Sigmoid colon (tissue), 6 donors: ENCODE measurements at regions not wholly inside any gene's neighbourhood (a gene's known extent, or its start where the extent isn't known, plus 50 kb on each side); places are given as distances from the start of the nearest gene placed in this dataset.

Source experiments
- DNase-seq: peaks from one replicate; pipeline ENCODE4 v3.0.0-alpha.2; 2019
- H3K27ac ChIP-seq, 4 donors: fragments of 200-600 bp; sonication (generic); one replicate each; pipeline ENCODE4 v1.5.1; 2016 to 2019; ENCODE audit warnings: mild to moderate bottlenecking in 1 of 4
- H3K27me3 ChIP-seq, 3 donors: fragments of 200-600 bp; sonication (generic); one replicate each; pipeline ENCODE4 v1.5.1; 2019; ENCODE audit warnings: mild to moderate bottlenecking in 1 of 3
- H3K36me3 ChIP-seq, 4 donors: fragments of 200-600 bp; sonication (generic); one replicate each; pipeline ENCODE4 v1.5.1; 2016 to 2019
- H3K4me1 ChIP-seq, 4 donors: fragments of 200-600 bp; sonication (generic); one replicate each; pipeline ENCODE4 v1.5.1; 2017 to 2019
- H3K4me3 ChIP-seq, 4 donors: fragments of 200-600 bp; sonication (generic); one replicate each; pipeline ENCODE4 v1.5.1; 2017 to 2019; ENCODE audit warnings: mild to moderate bottlenecking in 2 of 4, moderate library complexity in 1 of 4
- H3K9me3 ChIP-seq, 4 donors: fragments of 200-600 bp in 3 of 4; sonication (generic) in 3 of 4; one replicate each; pipeline versions ENCODE4 v1.5.1 to v1.6.1; 2013 to 2019
- EP300 ChIP-seq, 4 donors: sonication (generic); formaldehyde crosslinking; IDR thresholded peaks; one replicate each; pipeline ENCODE4 v1.6.1; 2017; ENCODE audit warnings: antibody characterized with exemption in 4 of 4
- POLR2A ChIP-seq, 2 donors: fragments of 450-650 bp; IDR thresholded peaks; one replicate each; pipeline ENCODE4 v1.6.1; 2016; ENCODE audit warnings: antibody characterized with exemption in 2 of 2, mild to moderate bottlenecking in 2 of 2, moderate library complexity in 2 of 2
- POLR2AphosphoS5 ChIP-seq, 4 donors: sonication (generic); formaldehyde crosslinking; IDR thresholded peaks; one replicate each; pipeline ENCODE4 v1.6.1; 2017; ENCODE audit warnings: antibody characterized with exemption in 4 of 4
- WGBS, 2 donors: extraction: QIAGEN DNeasy Blood & Tissue Kit; methylation state at CpG; one replicate each; pipeline ENCODE4 v1.1.7; 2013; 5-methylcytosine and 5-hydroxymethylcytosine counted together
- intact Hi-C: fragments of 100-400 bp; cut with DNase I; formaldehyde crosslinking; loops from one replicate; pipeline ENCODE4 v1.15.1; 2023
- TF ChIP-seq, protein P1 (sequence below), 4 experiments: fragments of 450-650 bp in 3 of 4; fragments of 200-600 bp in 1 of 4; IDR thresholded peaks; one replicate each; pipeline ENCODE4 v1.5.1; 2016 to 2019; ENCODE audit warnings: antibody characterized with exemption in 4 of 4, mild to moderate bottlenecking in 3 of 4, moderate library complexity in 2 of 4
- donor health status: healthy with polysubstance abuse.
- donor health status: healthy.

DNA sequence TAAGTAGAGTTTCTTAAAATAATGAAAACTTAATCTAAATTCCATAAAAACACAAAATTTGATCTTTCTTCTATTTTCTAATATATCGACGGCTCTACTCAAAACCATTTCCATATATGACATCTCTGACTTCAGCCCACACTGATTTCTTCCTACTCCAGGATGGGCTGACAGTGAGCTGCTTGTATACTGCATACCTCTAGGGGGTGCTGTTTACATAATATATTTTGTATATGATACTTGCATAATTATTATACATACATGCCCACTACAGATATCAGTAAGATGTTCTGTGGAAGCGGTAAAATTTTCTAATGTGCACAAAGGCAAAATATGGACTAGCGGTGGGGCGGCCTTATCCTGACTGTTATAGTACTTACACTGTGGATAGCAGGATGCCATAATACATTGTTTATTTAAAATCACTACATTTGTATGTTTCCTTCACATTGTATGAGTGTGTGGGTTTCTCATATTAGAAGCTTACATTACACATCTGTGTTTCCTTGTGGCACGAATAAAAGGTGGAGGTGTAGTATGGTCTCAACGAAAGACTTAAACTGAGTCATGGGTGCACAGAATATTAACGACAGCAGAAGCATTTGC lies 66.1 kb upstream of the NXPH2 start:
- no peak for DNase-seq
- intact Hi-C loops, result no loop called here
- TF ChIP-seq POLR2A (IDR thresholded peaks at IDR 0.05) (no peak), POLR2AphosphoS5 (IDR thresholded peaks at IDR 0.05) (no peak)
- TF ChIP-seq, protein P1, sequence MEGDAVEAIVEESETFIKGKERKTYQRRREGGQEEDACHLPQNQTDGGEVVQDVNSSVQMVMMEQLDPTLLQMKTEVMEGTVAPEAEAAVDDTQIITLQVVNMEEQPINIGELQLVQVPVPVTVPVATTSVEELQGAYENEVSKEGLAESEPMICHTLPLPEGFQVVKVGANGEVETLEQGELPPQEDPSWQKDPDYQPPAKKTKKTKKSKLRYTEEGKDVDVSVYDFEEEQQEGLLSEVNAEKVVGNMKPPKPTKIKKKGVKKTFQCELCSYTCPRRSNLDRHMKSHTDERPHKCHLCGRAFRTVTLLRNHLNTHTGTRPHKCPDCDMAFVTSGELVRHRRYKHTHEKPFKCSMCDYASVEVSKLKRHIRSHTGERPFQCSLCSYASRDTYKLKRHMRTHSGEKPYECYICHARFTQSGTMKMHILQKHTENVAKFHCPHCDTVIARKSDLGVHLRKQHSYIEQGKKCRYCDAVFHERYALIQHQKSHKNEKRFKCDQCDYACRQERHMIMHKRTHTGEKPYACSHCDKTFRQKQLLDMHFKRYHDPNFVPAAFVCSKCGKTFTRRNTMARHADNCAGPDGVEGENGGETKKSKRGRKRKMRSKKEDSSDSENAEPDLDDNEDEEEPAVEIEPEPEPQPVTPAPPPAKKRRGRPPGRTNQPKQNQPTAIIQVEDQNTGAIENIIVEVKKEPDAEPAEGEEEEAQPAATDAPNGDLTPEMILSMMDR (IDR thresholded peaks at IDR 0.05), result peak in 1 of 4 experiments; percentile 43
- H3K9me3 ChIP-seq, result no peaks in the 10 kb centered on the region
- H3K4me3 ChIP-seq, result no peak overlapping the region
- no peaks in the 10 kb centered on the region for H3K4me1 ChIP-seq
- H3K27ac ChIP-seq, result no peak overlapping the region
- 59 to 70% methylated on average over 8 of the region's 8 CpGs for WGBS, 2 donors
- no peaks in the 10 kb centered on the region for H3K36me3 ChIP-seq
- H3K27me3 ChIP-seq, result no peaks in the 10 kb centered on the region

DNA sequence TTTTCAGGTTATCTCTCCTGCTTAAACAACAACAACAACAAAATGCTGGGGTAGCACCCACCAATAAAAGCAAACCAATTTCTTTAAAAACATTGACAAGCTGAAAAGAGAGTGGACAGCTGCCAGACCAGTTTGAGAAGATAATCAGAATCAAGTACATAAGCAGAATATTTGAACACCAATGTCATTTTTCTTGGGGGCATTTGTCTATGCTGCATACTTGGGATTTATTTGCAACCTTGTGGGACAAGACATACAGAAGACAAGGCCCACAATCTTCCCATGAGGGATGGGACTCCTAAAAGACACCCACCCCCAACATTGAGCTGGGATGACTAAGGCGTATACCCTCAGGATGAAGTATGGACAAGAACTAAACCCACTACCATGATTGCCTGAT lies 62.2 kb upstream of the NXPH2 start:
- 93% methylated on average over 1 of the region's 1 CpG for WGBS, 2 donors
- intact Hi-C loops, result no loop called here
- no peak overlapping the region for H3K4me3 ChIP-seq
- no peak overlapping the region for H3K27ac ChIP-seq
- no peaks in the 10 kb centered on the region for H3K4me1 ChIP-seq
- TF ChIP-seq POLR2A (IDR thresholded peaks at IDR 0.05) (no peak), EP300 (IDR thresholded peaks at IDR 0.05) (no peak), POLR2AphosphoS5 (IDR thresholded peaks at IDR 0.05) (no peak)
- TF ChIP-seq, protein P1 (IDR thresholded peaks at IDR 0.05), result no peak
- no peaks in the 10 kb centered on the region for H3K9me3 ChIP-seq
- H3K27me3 ChIP-seq, result no peaks in the 10 kb centered on the region
- H3K36me3 ChIP-seq, result no peaks in the 10 kb centered on the region
- DNase-seq, result no peak

DNA sequence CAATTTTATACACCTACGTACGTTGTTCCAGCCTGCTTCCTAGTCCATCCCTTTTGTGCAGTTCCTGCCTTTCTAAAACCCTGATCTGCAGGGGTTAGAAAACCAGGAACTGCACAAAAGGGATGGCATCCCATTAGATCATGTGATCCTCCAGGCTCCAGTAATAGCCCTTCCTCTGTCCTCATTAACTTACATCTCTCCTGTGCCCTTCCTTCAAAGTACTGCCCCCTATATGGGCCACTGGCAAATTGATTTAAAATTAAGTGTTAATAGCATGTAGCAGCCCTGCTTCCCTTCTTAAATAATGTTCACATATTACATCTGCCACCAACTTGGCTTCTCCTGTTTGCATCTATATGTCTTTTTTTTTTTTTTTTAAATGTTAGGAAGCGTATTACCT lies 61.3 kb upstream of the NXPH2 start:
- H3K9me3 ChIP-seq, result no peaks in the 10 kb centered on the region
- intact Hi-C loops, result no loop called here
- no peak overlapping the region for H3K27ac ChIP-seq
- no peak overlapping the region for H3K4me3 ChIP-seq
- DNase-seq, result no peak
- 88 to 89% methylated on average over 3 of the region's 3 CpGs for WGBS, 2 donors
- no peaks in the 10 kb centered on the region for H3K36me3 ChIP-seq
- H3K27me3 ChIP-seq, result no peaks in the 10 kb centered on the region
- TF ChIP-seq, protein P1 (IDR thresholded peaks at IDR 0.05), result no peak
- TF ChIP-seq EP300 (IDR thresholded peaks at IDR 0.05) (no peak), POLR2A (IDR thresholded peaks at IDR 0.05) (no peak), POLR2AphosphoS5 (IDR thresholded peaks at IDR 0.05) (no peak)
- no peaks in the 10 kb centered on the region for H3K4me1 ChIP-seq

DNA sequence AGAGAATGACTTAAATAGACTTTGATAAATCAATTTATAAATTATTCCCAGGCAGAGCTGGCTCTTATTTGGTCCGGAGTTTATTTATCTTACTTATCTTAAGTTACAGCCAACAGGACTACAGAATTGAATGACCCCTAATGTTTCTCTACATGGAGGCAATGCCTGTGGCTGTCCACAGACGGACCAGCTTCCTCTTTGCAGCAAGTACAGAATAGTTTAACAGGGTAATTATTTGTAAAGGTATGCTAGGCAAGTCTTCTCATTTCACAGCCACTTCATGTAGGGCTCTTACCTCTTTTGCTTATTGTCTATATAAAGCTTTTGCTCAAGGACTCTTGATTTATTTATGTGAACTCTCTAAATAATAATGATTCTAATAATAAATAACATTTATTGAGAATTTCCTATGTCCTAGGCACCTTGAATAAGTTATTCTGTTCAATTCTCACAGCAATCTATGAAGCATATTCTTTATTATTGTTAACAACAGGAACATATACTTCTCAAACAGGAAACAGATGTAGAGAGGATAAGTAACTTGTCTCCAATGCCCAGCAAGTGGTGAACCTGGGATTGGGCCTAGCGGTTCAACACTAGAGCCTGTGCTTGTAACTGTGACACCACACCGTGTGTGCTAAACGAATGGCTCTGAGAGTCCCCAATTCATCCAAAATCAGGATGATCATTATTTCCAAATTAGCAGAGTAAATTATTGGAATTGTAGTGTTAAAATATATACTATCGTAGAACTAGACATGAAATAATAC lies 58.8 kb upstream of the NXPH2 start:
- DNase-seq, result no peak
- WGBS, 2 donors, result 58 to 71% methylated on average over 6 of the region's 6 CpGs
- Histone ChIP-seq H3K27ac (no peak overlapping the region), H3K4me3 (no peak overlapping the region), H3K4me1 (no peaks in the 10 kb centered on the region), H3K27me3 (no peaks in the 10 kb centered on the region), H3K9me3 (no peaks in the 10 kb centered on the region), H3K36me3 (no peaks in the 10 kb centered on the region)
- intact Hi-C loops, result no loop called here
- TF ChIP-seq POLR2AphosphoS5 (IDR thresholded peaks at IDR 0.05) (no peak), EP300 (IDR thresholded peaks at IDR 0.05) (no peak), POLR2A (IDR thresholded peaks at IDR 0.05) (no peak)
- TF ChIP-seq, protein P1 (IDR thresholded peaks at IDR 0.05), result no peak
